Activated CD4-positive, alpha-beta T cell treated with anti-CD3 and anti-CD28 coated beads, Interleukin-2, Interleukin-6, amounts not matched to agents 100 ng/mL and 50 ng/mL, durations not matched to agents 16 hours and 8 hours (primary cell): ENCODE measurements at regions not wholly inside any gene's neighbourhood (a gene's known extent, or its start where the extent isn't known, plus 50 kb on each side); places are given as distances from the start of the nearest gene placed in this dataset.
A peak's percentile ranks its signal among the peaks of the same experiment; 100 is the strongest.
"Not testable (repeated sequence)": the region's sequence is repeated elsewhere in the genome, so short reads cannot be mapped to it uniquely, and the experiment has no call there.

Experiments
- DNase-seq: peaks from one replicate; pipeline ENCODE4 v3.0.0-alpha.2; 2020

DNA sequence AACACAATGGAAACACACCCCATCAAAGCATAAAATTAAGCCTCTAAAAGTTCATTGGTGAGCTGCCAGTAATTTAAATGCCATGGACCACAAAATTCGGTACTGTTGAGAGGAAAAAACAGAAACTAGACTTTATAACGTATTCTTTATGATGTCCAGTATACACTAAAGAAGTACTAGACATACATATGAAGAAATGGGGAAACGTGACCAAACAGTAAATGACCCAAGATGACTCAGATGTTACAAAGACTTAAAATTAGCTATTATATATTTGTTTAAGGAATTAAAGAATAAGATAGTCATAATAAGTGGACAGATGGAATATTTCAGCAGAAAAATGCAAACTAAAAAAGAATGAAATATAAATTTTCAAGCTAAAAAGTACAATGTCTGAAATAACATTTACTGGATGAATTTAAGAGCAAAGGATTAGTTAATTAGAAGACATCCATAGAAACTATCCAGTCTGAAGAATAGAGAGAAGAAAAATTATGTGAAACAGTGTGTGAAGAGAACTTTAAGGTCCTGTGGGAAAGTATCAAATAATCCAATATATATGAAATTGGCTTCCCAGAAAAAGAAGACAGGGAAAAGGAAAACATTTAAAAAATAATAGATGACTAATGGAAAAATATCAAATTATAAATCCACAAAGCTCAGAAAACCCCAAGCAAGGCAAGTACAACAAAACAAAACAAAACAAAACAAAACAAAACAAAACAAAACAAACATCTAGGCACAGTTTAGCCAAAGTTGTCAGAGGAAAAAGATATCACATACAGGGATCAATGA, 69.4 kb downstream of the SAMD9 start:
- no peak for DNase-seq

DNA sequence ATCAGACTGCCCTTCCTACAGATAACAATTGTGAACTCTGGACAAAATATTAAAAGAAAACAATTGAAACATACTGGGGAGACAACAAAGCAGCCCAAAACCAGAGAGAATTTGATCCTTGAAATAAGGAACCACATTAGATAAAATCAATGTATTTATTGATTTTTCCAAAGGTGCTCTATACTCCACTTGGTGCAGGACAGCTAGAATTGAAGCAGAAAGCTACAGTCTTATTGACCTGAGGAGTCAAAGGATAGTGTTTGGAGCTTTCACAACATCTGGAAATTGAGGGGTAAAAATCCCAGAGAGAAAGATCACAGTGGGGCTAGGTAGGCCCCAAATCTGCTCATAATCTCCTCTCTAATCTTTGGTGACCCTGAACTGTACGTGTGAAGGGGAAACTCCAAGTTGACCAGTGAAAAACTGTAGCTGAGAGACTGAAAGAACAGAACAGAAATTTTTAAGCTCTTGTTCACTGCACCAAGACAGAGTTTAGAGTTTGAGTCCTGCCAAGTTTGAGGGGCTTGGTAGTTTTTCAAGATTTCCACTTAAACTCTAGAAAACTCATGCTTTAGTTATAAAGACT, 70.2 kb downstream of the SAMD9 start:
- no peak for DNase-seq

DNA sequence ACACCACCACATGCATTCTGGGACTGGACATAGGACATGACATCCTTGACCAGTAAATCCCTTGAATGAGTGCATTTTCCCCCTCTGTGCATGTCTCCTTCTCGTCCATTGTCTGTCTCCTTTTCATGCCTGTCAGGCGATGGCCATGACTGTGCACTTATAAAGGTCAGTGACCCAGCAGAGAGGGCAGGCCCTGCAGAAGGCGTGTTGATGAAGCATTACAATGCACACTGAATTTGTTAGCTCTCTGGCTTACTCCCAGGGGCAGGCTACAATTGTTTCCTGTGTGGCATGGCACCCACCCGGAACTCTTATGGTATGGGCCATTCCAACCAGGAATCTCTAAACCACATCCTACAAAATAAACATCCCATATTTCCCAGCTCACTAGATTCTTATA, 71.1 kb downstream of the SAMD9 start:
- no peak for DNase-seq

GRCh38 chr7:93044147-93044810, 73.5 kb downstream of the SAMD9 start:
- DNase-seq = no peak

- no peak for DNase-seq
These were observed 74.3 kb downstream of the SAMD9 start for GRCh38 chr7:93043385-93043985.

DNA sequence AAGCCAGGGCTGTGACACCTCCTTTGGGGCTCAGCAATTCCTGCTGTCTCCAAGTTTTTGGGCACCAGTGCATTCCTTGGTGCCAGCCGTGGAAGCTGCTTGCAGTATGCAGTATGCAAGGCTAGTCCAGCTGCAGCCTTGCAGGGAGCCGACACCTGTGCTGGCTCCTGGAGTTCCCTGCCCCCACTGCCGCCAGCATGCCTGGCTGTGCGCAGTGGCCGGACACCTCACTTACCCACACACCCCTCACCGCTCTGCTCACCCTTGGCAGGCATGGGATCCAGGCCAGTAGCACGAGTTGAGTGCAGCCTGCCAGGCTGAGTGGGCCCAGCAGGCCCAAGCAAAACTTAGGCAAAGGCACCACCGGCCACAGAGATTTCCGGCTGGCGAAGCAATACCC, 77.4 kb downstream of the SAMD9 start:
- no peak for DNase-seq

- DNase-seq = no peak
These were observed 78.0 kb downstream of the SAMD9 start for GRCh38 chr7:93039786-93040185.

GRCh38 chr7:93039282-93039681, 78.5 kb downstream of the SAMD9 start:
- no peak for DNase-seq

GRCh38 chr7:93036807-93037206, 81.0 kb downstream of the SAMD9 start:
- peak; percentile 91 for DNase-seq

- DNase-seq = peak; percentile 6
These were observed 81.6 kb downstream of the SAMD9 start for GRCh38 chr7:93036149-93036640.

DNA sequence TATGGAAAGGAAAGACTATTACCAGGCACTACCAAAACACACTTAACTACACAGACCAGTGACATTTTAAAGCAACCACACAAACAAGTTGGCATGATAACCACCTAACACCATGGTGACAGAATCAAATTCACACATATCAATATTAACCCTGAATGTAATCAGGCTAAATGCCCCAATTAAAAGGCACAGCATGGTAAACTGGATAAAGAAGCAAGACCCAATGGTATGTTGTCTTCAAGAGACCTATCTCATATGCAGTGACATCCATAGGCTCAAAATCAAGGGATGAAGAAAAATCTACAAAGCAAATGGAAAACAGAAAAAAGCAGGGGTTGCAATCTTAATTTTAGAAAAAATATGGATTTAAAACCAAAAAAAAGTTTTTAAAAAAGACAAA, 86.0 kb downstream of the SAMD9 start:
- no peak for DNase-seq

DNA sequence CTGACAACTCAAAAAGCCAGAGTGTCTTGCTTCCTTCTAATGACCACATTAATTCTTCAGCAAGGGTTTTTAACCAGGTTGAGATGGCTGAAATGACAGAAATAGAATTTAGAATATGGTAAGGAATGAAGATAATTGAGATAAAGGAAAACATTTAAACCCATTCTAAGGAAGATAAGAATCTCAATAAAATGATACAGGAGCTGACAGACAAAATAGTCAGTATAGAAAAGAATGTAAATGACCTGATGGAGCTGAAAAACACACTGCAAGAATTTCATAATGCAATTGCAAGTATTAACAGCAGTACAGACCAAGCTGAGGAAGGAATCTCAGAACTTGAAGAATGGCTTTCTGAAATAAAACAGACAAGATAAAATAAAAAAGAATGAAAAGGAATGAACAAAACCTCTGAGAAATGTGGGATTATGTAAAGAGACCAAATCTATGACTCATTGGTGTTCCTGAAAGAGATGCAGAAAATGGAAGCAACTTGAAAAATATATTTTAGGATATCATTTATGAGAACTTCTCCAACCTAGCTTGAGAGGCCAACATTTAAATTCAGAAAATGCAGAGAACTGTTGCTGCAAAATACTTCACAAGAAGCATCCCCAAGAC, 87.1 kb downstream of the SAMD9 start:
- DNase-seq = no peak

DNA sequence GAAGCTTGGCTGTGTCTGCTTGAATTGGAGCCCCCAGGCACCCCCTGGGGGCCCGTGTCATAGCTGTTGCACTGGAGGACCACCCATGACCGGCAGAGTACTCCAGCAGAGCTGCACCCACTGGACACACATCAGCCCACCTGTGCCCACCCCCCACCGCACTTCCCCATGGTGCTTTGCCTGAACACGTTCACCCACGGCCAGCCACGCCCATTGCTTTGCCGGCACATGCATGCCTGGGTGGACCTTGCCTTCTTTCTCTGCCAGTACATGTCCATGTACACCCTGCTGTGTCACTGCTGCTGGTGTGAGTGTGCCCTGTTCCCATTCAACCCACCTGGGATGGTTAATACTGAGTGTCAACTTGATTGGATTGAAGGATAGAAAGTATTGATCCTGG, 88.7 kb downstream of the SAMD9 start:
- DNase-seq = no peak

DNA sequence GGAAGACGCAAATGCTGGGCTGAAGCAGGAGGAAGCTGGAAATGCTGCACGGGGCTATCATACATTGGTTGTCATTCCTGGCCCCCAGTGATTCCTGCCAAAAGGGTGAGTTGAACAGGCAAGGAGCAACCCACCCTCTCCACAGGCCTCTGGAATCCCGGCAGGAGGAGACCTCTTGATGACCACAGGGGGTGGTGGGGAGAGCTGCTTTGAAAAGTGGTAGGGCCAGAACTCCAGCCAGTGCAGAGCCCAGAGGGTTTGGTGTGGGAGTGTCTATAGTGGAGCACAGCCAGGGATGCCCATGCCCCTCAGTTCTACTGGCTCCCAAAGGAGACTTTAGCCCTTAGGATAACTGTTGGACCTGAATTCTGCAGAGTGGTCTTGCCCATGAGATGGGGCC, 89.2 kb downstream of the SAMD9 start:
- DNase-seq = no peak

- DNase-seq = no peak
These were observed 90.7 kb downstream of the SAMD9 start for GRCh38 chr7:93027044-93027443.

DNA sequence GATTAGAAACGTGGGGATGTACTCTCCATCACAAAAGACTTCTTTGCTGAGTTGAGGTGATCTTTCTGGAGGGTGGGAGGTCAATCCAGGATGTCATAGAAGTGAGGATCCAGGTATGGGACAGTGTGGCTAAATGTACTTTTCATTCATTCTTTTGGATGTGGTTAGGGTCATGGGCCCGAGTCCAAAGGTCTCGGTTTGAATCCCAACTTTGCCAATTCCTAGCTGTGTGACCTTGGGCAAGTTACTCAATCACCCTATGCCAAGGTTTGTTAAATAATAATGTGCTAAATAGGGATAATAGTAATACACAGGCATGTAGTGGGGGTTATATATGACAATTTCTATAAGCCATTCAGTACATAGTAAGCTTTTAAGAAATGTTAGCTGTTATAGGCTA, 91.4 kb downstream of the SAMD9 start:
- no peak for DNase-seq

- no peak for DNase-seq
These were observed 92.4 kb downstream of the SAMD9 start for GRCh38 chr7:93025389-93025788.

DNA sequence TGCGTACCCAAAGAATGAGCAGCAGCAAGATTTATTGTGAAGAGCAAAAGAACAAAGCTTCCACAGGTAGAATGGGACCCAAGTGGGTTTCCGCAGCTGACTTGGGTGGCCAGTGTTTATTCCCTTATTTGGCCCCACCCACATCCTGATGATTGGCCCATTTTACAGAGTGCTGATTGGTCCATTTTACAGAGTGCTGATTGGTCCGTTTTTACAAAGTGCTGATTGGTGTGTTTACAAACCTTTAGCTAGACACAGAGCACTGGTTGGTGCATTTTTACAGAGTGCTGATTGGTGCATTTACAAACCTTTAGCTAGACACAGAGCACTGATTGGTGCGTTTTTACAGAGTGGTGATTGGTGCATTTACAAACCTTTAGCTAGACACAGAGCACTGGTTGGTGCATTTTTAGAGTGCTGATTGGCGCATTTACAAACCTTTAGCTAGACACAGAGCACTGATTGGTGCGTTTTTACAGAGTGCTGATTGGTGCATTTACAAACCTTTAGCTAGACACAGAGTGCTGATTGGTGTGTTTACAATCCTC, 94.8 kb downstream of the SAMD9 start:
- DNase-seq = not testable (repeated sequence)

DNA sequence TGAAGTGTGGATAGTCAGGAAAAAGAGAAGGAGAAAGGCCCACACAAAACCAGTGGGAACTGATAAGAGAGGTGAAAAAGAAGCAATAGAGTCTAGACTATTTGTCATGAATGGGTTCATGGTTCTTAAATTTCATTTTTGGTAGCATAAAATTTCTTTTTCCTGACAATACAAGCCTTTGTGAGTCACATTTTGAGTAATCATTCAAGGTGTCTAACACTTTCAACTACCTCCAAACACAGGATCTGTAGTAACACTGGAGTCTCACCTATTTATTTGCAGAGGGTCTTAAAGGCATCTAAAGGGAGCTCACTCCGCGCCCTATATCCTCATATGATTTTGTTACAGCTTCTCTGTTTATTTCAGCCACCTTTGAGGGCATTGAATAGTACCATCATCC, 96.0 kb downstream of the SAMD9 start:
- no peak for DNase-seq

GRCh38 chr7:93018716-93019115, 99.1 kb downstream of the SAMD9 start:
- DNase-seq = no peak

DNA sequence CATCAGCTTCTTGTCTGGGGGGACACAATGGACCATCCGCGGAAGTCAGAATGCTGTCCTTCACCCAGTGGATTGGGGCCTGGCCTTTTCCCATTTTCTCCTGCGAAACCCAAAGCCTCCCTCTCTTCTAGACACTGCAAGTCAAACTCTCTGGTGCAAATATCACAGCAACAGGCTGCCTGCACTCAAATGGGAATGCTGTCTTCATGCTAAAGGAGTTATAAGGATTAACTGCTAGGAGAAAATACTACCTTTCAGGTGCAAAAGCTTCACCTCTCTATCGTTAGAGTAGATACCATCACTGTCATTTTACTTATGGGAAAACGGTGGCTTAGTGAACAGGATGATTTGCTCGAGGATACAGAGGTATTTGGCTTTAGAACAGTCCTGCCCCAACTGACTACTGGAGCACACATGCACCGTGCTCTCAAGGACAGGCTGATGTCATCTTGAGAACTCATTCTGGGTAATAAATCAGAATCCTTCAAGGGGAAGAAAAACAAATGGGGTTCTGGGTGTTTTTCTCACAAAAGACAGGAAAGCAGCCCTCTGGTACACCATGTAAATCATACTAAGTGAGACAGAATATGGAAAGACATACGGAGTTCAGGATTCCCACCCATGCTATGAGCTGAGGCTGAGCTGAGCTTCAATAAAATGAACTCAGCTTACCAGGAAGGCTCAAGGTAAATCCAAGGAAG, 100.9 kb downstream of the SAMD9 start:
- DNase-seq = no peak

GRCh38 chr7:93015779-93016481, 101.8 kb downstream of the SAMD9 start:
- DNase-seq = no peak
